Esophagus squamous epithelium (tissue), 5 donors: ENCODE measurements at regions not wholly inside any gene's neighbourhood (a gene's known extent, or its start where the extent isn't known, plus 50 kb on each side); places are given as distances from the start of the nearest gene placed in this dataset.
"Not testable (repeated sequence)": the region's sequence is repeated elsewhere in the genome, so short reads cannot be mapped to it uniquely, and the experiment has no call there.

Experiments
- DNase-seq: peaks from one replicate; lab custom pipeline; 2025; lab: John Stamatoyannopoulos, UW
- H3K27ac ChIP-seq, 4 donors: fragments of 200-600 bp; sonication (generic); one replicate each; pipeline ENCODE4 v1.5.1; 2016 to 2019; ENCODE audit warnings: mild to moderate bottlenecking in 1 of 4
- H3K27me3 ChIP-seq, 4 donors: fragments of 200-600 bp; sonication (generic); 1 replicate in 3 of 4; 2 replicates in 1 of 4; pipeline versions ENCODE4 v1.5.1 to v1.6.0; 2017 to 2021; ENCODE audit warnings: antibody characterized with exemption in 1 of 4
- H3K36me3 ChIP-seq, 3 donors: fragments of 200-600 bp; sonication (generic); one replicate each; pipeline ENCODE4 v1.5.1; 2016 to 2019
- H3K4me1 ChIP-seq, 3 donors: fragments of 200-600 bp; sonication (generic); one replicate each; pipeline ENCODE4 v1.5.1; 2017 to 2019
- H3K4me3 ChIP-seq, 4 donors: fragments of 200-600 bp; sonication (generic); 1 replicate in 3 of 4; 2 replicates in 1 of 4; pipeline ENCODE4 v1.5.1; 2016 to 2019; ENCODE audit warnings: mild to moderate bottlenecking in 2 of 4, moderate library complexity in 1 of 4
- H3K9me3 ChIP-seq, 3 donors: fragments of 200-600 bp; sonication (generic); one replicate each; pipeline ENCODE4 v1.5.1; 2016 to 2019
- POLR2A ChIP-seq, 4 donors: fragments of 450-650 bp; IDR thresholded peaks; one replicate each; pipeline ENCODE4 v1.6.1; 2017; ENCODE audit warnings: antibody characterized with exemption in 4 of 4, mild to moderate bottlenecking in 4 of 4, moderate library complexity in 3 of 4
- WGBS, 2 donors: methylation state at CpG; one replicate each; pipeline ENCODE4 v1.1.5; 2018; 5-methylcytosine and 5-hydroxymethylcytosine counted together
- intact Hi-C: fragments of 100-400 bp; cut with DNase I; formaldehyde crosslinking; loops from one replicate; pipeline ENCODE4 v1.15.0; 2022
- TF ChIP-seq, protein P1 (sequence below), 6 experiments: fragments of 450-650 bp in 4 of 6; fragments of 200-600 bp in 2 of 6; sonication (generic) in 2 of 6; IDR thresholded peaks; one replicate each; pipeline ENCODE4 v1.5.1; 2016 to 2019; ENCODE audit warnings: antibody characterized with exemption in 6 of 6, mild to moderate bottlenecking in 4 of 6, moderate library complexity in 4 of 6
- donor health status: DM: yes; HTN: yes; CAD: no.

DNA sequence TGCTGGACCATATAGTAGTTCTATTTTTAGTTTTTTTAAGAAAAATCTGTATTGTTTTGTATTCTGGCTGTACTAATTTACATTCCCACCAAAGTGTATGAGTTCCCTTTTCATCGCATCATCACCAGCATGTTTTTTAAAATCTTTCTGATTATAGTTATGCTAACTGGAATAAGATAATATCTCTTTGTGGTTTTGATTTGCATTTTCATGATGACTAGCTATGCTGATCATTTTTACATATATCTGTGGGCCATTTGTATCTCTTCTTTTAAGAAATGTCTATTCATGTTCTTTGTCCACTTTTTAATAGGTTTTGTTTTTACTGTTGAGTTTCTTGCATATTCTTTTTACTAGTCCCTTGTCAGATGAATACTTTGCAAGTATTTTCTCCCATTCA, 238.0 kb downstream of the FBXO4 start:
- no peaks in the 10 kb centered on the region for H3K36me3 ChIP-seq
- no peak for DNase-seq
- H3K9me3 ChIP-seq, result no peaks in the 10 kb centered on the region
- WGBS, 2 donors, result 88 to 97% methylated on average over 1 of the region's 1 CpG
- H3K27ac ChIP-seq, result no peak overlapping the region
- no peak overlapping the region for H3K4me3 ChIP-seq
- H3K4me1 ChIP-seq, result peaks cover 0 to 3% (median 0%) of the 10 kb centered on the region in 3 donors
- TF ChIP-seq, protein P1, sequence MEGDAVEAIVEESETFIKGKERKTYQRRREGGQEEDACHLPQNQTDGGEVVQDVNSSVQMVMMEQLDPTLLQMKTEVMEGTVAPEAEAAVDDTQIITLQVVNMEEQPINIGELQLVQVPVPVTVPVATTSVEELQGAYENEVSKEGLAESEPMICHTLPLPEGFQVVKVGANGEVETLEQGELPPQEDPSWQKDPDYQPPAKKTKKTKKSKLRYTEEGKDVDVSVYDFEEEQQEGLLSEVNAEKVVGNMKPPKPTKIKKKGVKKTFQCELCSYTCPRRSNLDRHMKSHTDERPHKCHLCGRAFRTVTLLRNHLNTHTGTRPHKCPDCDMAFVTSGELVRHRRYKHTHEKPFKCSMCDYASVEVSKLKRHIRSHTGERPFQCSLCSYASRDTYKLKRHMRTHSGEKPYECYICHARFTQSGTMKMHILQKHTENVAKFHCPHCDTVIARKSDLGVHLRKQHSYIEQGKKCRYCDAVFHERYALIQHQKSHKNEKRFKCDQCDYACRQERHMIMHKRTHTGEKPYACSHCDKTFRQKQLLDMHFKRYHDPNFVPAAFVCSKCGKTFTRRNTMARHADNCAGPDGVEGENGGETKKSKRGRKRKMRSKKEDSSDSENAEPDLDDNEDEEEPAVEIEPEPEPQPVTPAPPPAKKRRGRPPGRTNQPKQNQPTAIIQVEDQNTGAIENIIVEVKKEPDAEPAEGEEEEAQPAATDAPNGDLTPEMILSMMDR (IDR thresholded peaks at IDR 0.05), result no peak
- no peak for TF ChIP-seq POLR2A (IDR thresholded peaks at IDR 0.05)
- intact Hi-C loops, result no loop called here
- no peaks in the 10 kb centered on the region for H3K27me3 ChIP-seq

DNA sequence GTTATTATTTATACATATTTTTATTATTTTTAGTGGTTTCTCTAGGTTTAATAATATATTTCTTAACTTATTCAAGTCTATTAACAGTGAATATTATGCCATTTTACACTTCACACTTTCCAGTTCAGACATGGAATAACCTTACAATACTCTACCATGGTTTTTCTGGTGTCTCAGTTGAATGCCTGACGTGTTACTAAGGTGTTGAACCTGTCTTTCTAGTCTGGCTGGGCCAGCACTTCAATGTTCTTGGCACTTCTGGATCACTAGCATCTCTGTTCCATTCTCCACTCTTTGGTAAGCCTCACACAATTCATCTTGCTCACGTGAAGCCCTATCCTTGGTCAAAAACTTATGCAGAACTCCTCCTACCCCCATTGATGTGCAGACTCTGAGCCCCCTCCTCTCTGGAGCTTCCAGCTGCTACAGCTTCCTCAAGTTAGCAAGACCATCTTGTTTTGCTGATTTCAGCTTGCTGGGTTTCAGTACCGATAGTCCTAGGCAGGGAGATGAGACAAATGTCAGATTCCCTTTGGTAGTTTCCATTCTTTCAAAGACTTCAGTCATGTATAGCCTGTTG, 243.1 kb downstream of the FBXO4 start:
- Histone ChIP-seq H3K4me1 (peaks cover 0 to 10% (median 0%) of the 10 kb centered on the region in 3 donors), H3K36me3 (no peaks in the 10 kb centered on the region), H3K4me3 (no peak overlapping the region), H3K27ac (no peak overlapping the region), H3K27me3 (no peaks in the 10 kb centered on the region), H3K9me3 (no peaks in the 10 kb centered on the region)
- intact Hi-C loops, result no loop called here
- DNase-seq, result no peak
- TF ChIP-seq, protein P1 (IDR thresholded peaks at IDR 0.05), result no peak
- no peak for TF ChIP-seq POLR2A (IDR thresholded peaks at IDR 0.05)
- WGBS, 2 donors, result 14 to 16% methylated on average over 3 of the region's 3 CpGs

DNA sequence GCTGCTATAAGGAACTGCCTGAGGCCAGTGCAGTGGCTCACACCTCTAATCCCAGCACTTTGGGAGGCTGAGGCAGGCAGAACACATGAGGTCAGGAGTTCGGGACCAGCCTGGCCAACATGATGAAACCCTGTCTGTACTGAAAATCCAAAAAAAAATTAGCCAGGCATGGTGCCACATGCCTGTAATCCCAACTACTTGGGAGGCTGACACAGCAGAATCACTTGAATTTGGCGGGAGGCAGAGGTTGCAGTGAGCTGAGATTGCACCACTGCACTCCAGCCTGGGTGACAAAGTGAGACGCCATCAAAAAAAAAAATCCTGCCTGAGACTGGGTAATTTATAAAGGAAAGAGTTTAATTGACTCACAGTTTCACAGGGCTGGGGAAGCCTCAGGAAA, 247.1 kb upstream of the GHR start:
- 68% methylated on average over 2 to 3 of the region's 3 CpGs for WGBS, 2 donors
- H3K27me3 ChIP-seq, H3K4me1 ChIP-seq, DNase-seq, H3K9me3 ChIP-seq, intact Hi-C loops, H3K27ac ChIP-seq, H3K36me3 ChIP-seq, H3K4me3 ChIP-seq: not testable (repeated sequence)

DNA sequence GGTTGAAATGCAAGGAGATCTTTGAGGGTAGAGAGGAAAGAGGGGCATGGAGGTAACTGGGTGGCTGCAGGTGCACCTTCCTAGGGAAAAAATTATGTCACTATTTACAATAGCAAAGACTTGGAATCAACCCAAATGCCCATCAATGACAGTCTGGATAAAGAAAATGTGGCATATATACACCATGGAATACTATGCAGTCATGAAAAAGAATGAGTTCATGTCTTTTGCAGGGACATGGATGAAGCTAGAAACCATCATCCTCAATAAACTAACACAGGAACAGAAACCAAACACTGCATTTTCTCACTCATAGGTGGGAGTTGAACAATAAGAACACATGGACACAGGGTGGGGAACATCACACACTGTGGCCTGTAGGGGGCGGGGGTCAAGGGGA, 243.4 kb upstream of the GHR start:
- intact Hi-C loops, H3K9me3 ChIP-seq, H3K4me3 ChIP-seq, H3K27me3 ChIP-seq, H3K4me1 ChIP-seq, H3K27ac ChIP-seq, DNase-seq, H3K36me3 ChIP-seq: not testable (repeated sequence)
- 0% methylated on average over 1 of the region's 1 CpG for whole genome bisulfite sequencing, 2 donors

DNA sequence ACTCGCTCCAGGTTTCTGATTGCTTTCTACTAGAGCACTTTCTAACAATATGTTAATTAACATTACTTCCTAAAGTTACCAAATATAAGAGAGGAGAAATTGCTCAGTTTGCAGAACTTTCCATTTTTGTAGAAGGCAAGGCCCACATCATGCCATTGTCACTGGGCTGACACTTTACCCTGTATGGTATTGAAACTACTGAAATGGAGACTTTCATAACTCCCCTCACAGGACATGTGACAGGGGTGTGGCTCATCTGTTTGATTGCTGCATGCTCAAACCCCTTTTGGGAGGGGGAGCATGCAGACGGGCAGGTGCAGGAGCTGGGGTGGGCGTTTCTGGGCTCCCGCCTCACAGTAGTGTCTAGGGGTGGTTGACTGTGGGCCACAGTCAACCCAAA, 206.3 kb upstream of the GHR start:
- H3K27ac ChIP-seq, result no peak overlapping the region
- no peaks in the 10 kb centered on the region for H3K36me3 ChIP-seq
- no peaks in the 10 kb centered on the region for H3K4me1 ChIP-seq
- 98 to 99% methylated on average over 2 to 3 of the region's 4 CpGs for WGBS, 2 donors
- intact Hi-C loops, result no loop called here
- no peaks in the 10 kb centered on the region for H3K27me3 ChIP-seq
- H3K4me3 ChIP-seq, result no peak overlapping the region
- no peak for DNase-seq
- no peak for TF ChIP-seq POLR2A (IDR thresholded peaks at IDR 0.05)
- TF ChIP-seq, protein P1 (IDR thresholded peaks at IDR 0.05), result no peak
- no peaks in the 10 kb centered on the region for H3K9me3 ChIP-seq

DNA sequence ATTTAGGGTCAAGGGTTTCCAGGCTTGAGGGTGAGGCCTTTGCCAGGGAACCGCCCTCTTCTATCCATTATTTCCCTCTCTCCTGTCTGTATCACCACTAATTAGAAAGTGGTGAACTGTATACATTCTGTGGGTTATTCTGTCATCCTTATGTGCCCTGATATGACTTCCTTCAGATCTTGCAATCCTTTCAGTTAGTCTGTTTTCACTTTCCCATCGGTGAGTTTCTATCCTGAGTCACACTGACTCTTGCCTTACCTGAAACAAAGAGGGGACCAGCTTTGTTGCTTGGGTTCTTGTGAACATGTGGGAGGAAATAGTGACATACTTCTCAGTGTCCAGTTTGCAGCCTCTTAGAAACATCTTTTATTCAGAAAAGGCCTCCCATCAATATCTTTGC, 205.4 kb upstream of the GHR start:
- Histone ChIP-seq H3K27ac (no peak overlapping the region), H3K4me1 (no peaks in the 10 kb centered on the region), H3K9me3 (no peaks in the 10 kb centered on the region), H3K4me3 (no peak overlapping the region), H3K27me3 (no peaks in the 10 kb centered on the region), H3K36me3 (no peaks in the 10 kb centered on the region)
- DNase-seq, result no peak
- intact Hi-C loops, result no loop called here
- TF ChIP-seq, protein P1 (IDR thresholded peaks at IDR 0.05), result no peak
- no peak for TF ChIP-seq POLR2A (IDR thresholded peaks at IDR 0.05)
- WGBS, 2 donors, result 77 to 83% methylated on average over 2 of the region's 2 CpGs
